ENCODE measurements at regions not wholly inside any gene's neighbourhood (a gene's known extent, or its start where the extent isn't known, plus 50 kb on each side); places are given as distances from the start of the nearest gene placed in this dataset.

DNA sequence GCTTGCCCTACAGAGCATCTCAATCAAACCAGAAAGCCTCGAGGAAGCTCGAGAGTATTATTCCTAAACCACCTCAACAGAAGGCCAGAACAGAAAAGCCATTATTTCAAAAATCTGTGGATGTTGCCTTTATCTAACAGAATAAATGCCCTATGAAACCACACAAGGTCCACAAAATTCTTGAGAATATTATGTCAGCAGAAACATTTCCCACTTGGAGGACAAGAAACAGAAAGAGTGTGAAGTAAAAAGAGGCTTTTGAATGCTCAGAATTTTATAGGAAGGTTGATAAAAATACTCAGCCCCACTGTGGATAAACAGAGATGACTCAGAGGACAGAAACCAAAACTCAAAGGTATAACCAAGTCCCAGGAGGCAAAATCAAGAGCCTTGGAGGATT, 146.4 kb upstream of the LRRC7 start:
- DNase-seq (ENCODE audit: extremely low read depth, low read depth) = no peak
- H3K4me3 ChIP-seq (replicated peaks; ENCODE audit: low read depth, low read length) = no peak overlapping the region
- no peak for TF ChIP-seq CTCF (IDR thresholded peaks at IDR 0.05; ENCODE audit: low read depth, low read length, missing control alignments)

DNA sequence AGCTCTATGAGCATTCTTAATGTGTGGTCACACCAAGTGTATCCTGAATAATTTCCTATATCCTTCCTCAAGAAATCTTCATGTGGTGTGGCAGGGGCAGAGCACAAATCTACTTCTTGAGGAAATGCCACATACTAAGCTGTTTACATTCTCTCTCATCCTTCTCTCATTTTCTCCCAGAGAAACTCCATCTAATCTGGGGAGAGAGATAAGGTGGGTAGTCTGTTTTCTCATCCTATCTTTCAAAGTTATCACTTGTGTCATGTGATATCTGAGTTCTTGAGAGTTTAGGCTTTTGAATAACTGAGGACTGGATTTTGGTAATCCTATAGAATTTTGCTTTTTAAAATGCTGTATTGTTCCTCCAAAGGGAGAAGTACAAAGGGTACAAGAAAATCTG, 141.9 kb upstream of the LRRC7 start:
- no peak for TF ChIP-seq CTCF (IDR thresholded peaks at IDR 0.05; ENCODE audit: low read depth, low read length, missing control alignments)
- no peak overlapping the region for H3K4me3 ChIP-seq (replicated peaks; ENCODE audit: low read depth, low read length)
- no peak for DNase-seq (ENCODE audit: extremely low read depth, low read depth)

- H3K4me3 ChIP-seq (replicated peaks; ENCODE audit: low read depth, low read length) = no peak overlapping the region
- DNase-seq (ENCODE audit: extremely low read depth, low read depth) = no peak
- TF ChIP-seq CTCF (IDR thresholded peaks at IDR 0.05; ENCODE audit: low read depth, low read length, missing control alignments) = no peak
Observed at GRCh38 chr1:69426401-69426800, 141.3 kb upstream of the LRRC7 start.

DNA sequence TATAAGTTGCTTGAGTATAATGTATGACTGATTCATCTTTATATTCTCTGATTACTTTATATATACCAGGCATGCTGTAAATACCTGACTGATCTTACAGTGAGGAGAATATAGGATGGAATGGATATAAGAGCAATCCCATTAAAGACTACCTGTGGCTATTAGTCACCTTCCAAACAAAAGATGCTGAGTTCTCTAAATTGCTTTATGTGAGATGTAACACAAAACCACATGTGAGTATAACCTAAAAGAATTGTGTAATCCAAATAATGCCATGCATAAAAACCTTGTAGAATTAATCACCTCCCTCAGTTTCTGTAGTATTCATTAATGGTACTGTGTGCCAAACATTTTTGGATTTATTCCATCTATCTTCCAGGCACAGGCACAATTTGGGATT, 134.6 kb upstream of the LRRC7 start:
- DNase-seq (ENCODE audit: extremely low read depth, low read depth) = no peak

DNA sequence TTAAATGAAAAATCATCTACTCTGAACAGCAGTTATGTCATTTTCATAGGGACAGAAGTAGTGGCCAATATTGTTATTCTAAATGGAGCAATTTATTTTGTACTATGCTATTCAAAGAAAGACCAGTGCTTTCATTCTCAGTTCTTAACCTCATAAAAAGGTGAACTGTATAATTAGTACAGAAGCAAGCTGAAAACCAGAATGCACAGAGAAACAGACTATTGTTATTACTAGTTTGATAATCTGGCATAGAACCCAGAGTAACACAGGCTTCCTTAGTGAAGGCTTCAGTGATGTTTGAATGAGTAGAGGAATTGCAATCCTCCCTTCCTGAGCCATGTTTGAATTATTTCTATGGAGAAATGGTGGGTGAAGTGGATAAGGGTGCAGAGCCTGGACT, 131.6 kb upstream of the LRRC7 start:
- no peak for TF ChIP-seq CTCF (IDR thresholded peaks at IDR 0.05; ENCODE audit: low read depth, low read length, missing control alignments)
- DNase-seq (ENCODE audit: extremely low read depth, low read depth) = no peak
- no peak overlapping the region for H3K4me3 ChIP-seq (replicated peaks; ENCODE audit: low read depth, low read length)

More for the DNA sequence above, 134.6 kb upstream of the LRRC7 start:
- TF ChIP-seq CTCF (IDR thresholded peaks at IDR 0.05; ENCODE audit: low read depth, low read length, missing control alignments) = no peak
- H3K4me3 ChIP-seq (replicated peaks; ENCODE audit: low read depth, low read length) = no peak overlapping the region

GRCh38 chr1:69438056-69438795, 129.5 kb upstream of the LRRC7 start:
- no peak for TF ChIP-seq CTCF (IDR thresholded peaks at IDR 0.05; ENCODE audit: low read depth, low read length, missing control alignments)
- DNase-seq (ENCODE audit: extremely low read depth, low read depth) = no peak

GRCh38 chr1:69441496-69441895, 126.2 kb upstream of the LRRC7 start:
- no peak for TF ChIP-seq CTCF (IDR thresholded peaks at IDR 0.05; ENCODE audit: low read depth, low read length, missing control alignments)
- H3K4me3 ChIP-seq (replicated peaks; ENCODE audit: low read depth, low read length) = no peak overlapping the region
- DNase-seq (ENCODE audit: extremely low read depth, low read depth) = no peak

More at GRCh38 chr1:69438056-69438795, 129.5 kb upstream of the LRRC7 start:
- no peak overlapping the region for H3K4me3 ChIP-seq (replicated peaks; ENCODE audit: low read depth, low read length)
